NB4 (cell line): ENCODE measurements at regions not wholly inside any gene's neighbourhood (a gene's known extent, or its start where the extent isn't known, plus 50 kb on each side); places are given as distances from the start of the nearest gene placed in this dataset.

Experiments used
- DNase-seq: peaks from one replicate; pipeline ENCODE4 v3.0.0; 2010; ENCODE audit warnings: low read depth
- H3K4me3 ChIP-seq: one replicate; pipeline ENCODE4 v1.5.1; 2011; ENCODE audit warnings: mild to moderate bottlenecking, low read depth, low read length, moderate library complexity
- CTCF ChIP-seq: IDR thresholded peaks from one replicate; pipeline ENCODE4 v1.5.1; 2012; ENCODE audit warnings: low read depth, low read length
- MAX ChIP-seq: IDR thresholded peaks from 2 replicates; pipeline ENCODE4 v1.6.1; 2011; ENCODE audit warnings: low read depth, low read length
- MYC ChIP-seq: IDR thresholded peaks from 2 replicates; pipeline ENCODE4 v1.6.1; 2011; ENCODE audit warnings: low read depth, low read length
- POLR2A ChIP-seq: IDR thresholded peaks from 2 replicates; pipeline ENCODE4 v1.6.1; 2011; ENCODE audit warnings: mild to moderate bottlenecking; ENCODE audit not compliant: insufficient read length; ENCODE audit errors: extremely low read depth

GRCh38 chr10:61173450-61173849 lies 229.5 kb upstream of the RHOBTB1 start:
- TF ChIP-seq CTCF (no peak), MAX (no peak), MYC (no peak), POLR2A (no peak)
- no peak for DNase-seq
- no peak overlapping the region for H3K4me3 ChIP-seq

- no peak overlapping the region for H3K4me3 ChIP-seq
- no peak for TF ChIP-seq MAX
- DNase-seq: no peak
Observed at GRCh38 chr10:61172182-61172926, 228.4 kb upstream of the RHOBTB1 start.

- TF ChIP-seq MYC (no peak), POLR2A (no peak), CTCF (no peak)
- no peak overlapping the region for H3K4me3 ChIP-seq
Observed at GRCh38 chr10:61170594-61170993, 226.6 kb upstream of the RHOBTB1 start.

GRCh38 chr10:61169294-61169693 lies 225.3 kb upstream of the RHOBTB1 start:
- TF ChIP-seq MAX (no peak), CTCF (no peak), POLR2A (no peak), MYC (no peak)
- DNase-seq: no peak
- H3K4me3 ChIP-seq: no peak overlapping the region

More at GRCh38 chr10:61170594-61170993, 226.6 kb upstream of the RHOBTB1 start:
- no peak for DNase-seq

- no peak for DNase-seq
- no peak overlapping the region for H3K4me3 ChIP-seq
- TF ChIP-seq CTCF (no peak), MAX (no peak)
Observed at GRCh38 chr10:61166489-61166888, 222.5 kb upstream of the RHOBTB1 start.

GRCh38 chr10:61166065-61166464 lies 222.1 kb upstream of the RHOBTB1 start:
- TF ChIP-seq POLR2A (no peak), CTCF (no peak), MYC (no peak), MAX (no peak)
- no peak overlapping the region for H3K4me3 ChIP-seq
- DNase-seq: no peak
